ENCODE measurements at regions not wholly inside any gene's neighbourhood (a gene's known extent, or its start where the extent isn't known, plus 50 kb on each side); places are given as distances from the start of the nearest gene placed in this dataset.

DNA sequence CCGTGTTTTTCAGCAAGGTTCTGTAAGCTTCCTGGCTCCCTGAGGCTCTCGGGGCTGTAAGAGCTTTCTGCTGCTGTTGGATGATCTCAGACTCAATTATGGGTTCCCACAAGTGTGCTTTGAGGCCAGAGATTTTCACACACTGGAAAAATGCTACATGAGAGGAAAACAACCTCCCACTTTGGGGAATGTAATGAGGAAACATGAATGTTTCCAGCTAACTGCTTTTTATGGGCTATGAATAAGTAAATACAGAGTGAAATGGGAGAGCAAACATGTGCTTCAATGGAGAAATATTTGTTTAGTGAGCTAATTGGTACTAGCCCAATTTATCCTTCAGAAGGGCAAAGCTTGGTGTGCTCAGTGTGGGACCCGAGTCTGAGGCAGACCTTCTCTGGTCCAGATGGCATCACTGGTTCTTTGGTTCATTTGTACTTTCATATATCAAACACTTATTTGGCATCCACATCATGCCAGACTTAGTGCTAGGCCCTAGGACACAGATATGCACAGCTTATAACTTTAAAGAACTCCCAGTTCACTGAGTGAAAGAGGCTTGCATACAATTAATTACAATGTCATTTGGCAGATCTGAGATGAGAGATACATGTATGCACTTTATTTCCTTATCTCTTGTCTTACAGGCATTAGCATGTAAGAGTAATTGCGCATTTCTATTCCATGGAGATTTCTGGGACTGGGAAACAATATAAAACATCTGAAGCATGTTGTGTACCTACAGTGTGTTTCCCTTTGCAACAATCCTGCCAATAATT, 248.8 kb downstream of the RDH14 start:
- Mint-ChIP-seq H3K9me3 (peaks cover 5% of the 10 kb centered on the region), H3K4me3 (no peak overlapping the region), H3K27ac (no peak overlapping the region), H3K4me1 (no peaks in the 10 kb centered on the region), H3K36me3 (ENCODE audit: low read depth) (no peaks in the 10 kb centered on the region), H3K27me3 (peaks cover 4% of the 10 kb centered on the region)
- ATAC-seq (no peak), DNase-seq (no peak)

DNA sequence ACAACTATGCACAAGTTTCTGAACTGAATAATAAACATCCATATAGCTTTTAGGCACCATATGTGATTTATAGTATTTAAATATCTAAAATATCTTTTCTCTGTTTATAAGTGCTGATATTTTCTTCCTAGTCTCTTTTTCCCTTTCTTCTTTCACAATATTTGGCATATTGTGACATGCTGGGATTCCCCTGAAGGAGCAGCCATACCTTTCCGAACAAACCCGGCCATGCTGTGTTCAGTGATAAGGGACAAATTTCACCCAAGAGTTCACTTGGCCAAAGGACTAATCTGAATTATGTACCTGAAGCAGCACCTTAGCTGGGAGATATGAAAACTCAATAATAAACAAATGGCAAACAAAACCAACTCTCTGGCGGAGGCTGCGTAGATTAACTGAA, 250.8 kb downstream of the RDH14 start:
- Mint-ChIP-seq H3K27ac (no peak overlapping the region), H3K36me3 (ENCODE audit: low read depth) (no peaks in the 10 kb centered on the region), H3K9me3 (peaks cover 5% of the 10 kb centered on the region), H3K27me3 (peaks cover 4% of the 10 kb centered on the region), H3K4me3 (no peak overlapping the region), H3K4me1 (no peaks in the 10 kb centered on the region)
- DNase-seq (no peak), ATAC-seq (no peak)

DNA sequence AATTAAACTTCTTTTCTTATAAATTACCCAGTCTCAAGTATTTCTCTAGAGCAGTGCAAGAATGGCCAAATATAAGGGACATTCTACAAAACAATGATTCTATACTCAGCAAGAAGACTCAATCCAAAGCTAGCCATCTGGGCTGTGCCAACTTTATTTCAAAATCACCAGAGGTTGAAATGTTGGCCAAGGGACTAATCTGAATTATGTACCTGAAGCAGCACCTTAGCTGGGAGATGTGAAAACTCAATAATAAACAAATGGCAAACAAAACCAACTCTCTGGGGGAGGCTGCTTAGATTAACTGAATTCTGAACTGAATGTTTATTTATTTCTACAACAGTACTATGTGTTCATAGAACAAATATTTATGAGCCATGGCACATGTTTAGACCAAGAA, 251.3 kb downstream of the RDH14 start:
- ATAC-seq: no peak
- no peak overlapping the region for H3K27ac Mint-ChIP-seq
- no peak overlapping the region for H3K4me3 Mint-ChIP-seq
- H3K27me3 Mint-ChIP-seq: peaks cover 4% of the 10 kb centered on the region
- peaks cover 5% of the 10 kb centered on the region for H3K9me3 Mint-ChIP-seq
- H3K4me1 Mint-ChIP-seq: no peaks in the 10 kb centered on the region
- DNase-seq: no peak
- H3K36me3 Mint-ChIP-seq (ENCODE audit: low read depth): no peaks in the 10 kb centered on the region

DNA sequence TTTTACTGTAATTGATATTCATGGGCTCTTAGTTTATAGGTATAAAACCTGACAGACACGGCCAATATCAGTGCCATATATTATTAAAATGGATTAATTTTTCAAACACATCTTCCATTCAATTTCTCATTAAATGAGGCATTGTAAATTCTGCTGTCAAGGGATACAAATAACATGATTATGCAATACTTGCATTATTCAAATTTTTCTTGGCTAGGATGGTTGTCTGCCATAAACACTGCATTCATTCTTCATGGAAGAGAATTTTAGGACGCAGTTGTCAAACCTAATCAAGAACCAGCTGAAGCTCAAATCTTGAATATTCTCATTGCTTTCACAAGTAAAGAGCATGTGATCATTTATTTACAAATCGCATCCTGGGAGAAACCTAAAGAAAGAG, 255.6 kb downstream of the RDH14 start:
- H3K27ac Mint-ChIP-seq: no peak overlapping the region
- DNase-seq: no peak
- H3K9me3 Mint-ChIP-seq: no peaks in the 10 kb centered on the region
- H3K4me3 Mint-ChIP-seq: no peak overlapping the region
- H3K27me3 Mint-ChIP-seq: no peaks in the 10 kb centered on the region
- ATAC-seq: no peak
- H3K36me3 Mint-ChIP-seq (ENCODE audit: low read depth): no peaks in the 10 kb centered on the region
- H3K4me1 Mint-ChIP-seq: no peaks in the 10 kb centered on the region

DNA sequence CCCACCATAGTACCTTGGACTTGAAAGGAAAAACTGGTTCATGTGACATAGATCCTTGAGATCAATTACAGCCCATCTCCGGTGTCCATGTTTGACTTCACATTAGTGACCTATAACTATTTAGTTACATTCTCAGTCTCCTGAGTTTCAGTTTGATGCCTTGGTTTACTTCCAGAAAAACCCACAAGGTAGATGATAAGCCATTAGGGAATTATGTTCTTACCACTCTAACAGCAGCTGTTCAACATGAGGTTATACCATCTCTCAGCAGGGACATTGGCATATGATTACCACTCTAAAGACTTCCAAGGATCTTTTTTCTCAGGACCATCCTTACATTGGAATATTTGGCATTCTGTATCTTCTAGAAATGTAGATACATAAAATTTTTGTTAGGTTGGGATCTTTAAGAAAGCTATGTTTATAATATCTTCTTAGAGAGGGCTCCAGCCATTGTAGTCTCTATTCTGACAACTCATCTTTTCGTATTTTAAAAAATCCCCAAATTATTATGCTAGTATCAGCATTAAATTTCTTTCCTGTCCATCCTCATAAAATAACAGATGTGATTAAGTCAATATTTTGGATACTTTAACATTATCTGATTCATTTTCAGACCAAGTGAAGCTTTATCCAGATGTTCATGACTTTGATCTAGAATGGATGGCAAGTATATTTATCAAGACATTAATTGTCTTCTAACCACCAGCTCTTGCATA, 258.9 kb downstream of the RDH14 start:
- DNase-seq: no peak
- H3K27me3 Mint-ChIP-seq: no peaks in the 10 kb centered on the region
- no peak overlapping the region for H3K4me3 Mint-ChIP-seq
- no peaks in the 10 kb centered on the region for H3K9me3 Mint-ChIP-seq
- no peaks in the 10 kb centered on the region for H3K36me3 Mint-ChIP-seq (ENCODE audit: low read depth)
- H3K27ac Mint-ChIP-seq: no peak overlapping the region
- no peak for ATAC-seq
- H3K4me1 Mint-ChIP-seq: no peaks in the 10 kb centered on the region

DNA sequence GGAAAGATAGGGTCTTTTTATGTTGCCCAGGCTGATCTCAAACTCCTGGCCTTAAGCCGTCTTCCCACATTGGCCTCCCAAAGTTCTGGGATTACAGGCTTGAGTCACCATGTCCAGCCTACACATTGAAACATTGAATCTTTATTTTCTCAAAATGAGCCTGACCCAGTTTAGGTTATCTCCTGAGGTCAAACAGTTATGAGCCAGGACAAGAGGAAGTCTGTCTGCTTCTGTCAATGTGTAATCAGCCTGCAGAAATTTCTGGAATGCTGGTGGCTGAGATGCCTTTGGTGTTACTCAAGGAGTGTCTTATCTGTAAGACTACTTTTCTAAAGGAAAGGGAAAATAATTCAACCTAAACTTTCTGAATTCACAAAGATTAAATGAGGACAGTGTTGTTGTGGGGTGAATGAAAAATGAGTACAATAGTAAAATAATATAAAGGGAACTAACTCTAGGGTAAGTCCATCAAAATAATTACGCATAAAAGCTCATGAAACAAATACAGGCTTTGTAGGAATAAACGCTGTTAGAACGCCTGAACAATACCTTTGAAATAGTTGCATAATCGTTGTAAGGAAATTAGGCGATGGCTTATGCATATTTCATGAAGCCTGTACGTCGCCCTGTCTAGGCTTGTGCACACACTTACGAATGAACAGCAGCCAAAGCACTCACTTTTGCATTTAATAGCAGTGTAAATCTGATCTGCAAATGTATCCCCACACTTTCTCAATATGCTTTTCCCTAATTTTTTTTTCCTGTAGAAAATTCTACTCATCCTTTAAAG, 260.8 kb downstream of the RDH14 start:
- no peak overlapping the region for H3K4me3 Mint-ChIP-seq
- no peak overlapping the region for H3K27ac Mint-ChIP-seq
- ATAC-seq: no peak
- H3K36me3 Mint-ChIP-seq (ENCODE audit: low read depth): no peaks in the 10 kb centered on the region
- no peak for DNase-seq
- H3K4me1 Mint-ChIP-seq: no peaks in the 10 kb centered on the region
- no peaks in the 10 kb centered on the region for H3K27me3 Mint-ChIP-seq
- H3K9me3 Mint-ChIP-seq: no peaks in the 10 kb centered on the region

DNA sequence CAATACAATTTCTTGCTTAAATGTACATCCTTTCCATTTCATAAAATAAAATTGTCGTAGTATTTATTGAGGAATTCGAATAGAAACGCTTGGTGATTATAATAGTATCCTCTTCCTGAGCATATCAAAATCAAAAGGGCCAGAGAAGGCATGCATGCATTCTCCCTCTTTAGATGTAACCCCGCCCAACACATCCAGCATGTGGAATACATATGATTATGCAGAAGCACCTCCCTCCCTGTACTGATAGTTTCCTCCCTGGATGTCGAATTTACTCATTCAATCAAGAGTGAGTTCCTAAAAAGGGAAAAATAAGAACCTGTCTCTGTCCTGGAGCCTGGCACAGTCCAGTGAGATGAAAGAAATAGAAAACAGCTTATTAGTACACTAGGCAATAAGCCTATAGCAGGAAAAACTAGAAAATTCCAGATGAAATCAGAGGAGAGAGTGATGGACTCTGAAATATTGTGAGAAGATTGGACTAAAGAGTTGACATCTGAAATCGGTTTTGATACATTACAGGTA, 262.9 kb downstream of the RDH14 start:
- ATAC-seq: no peak
- H3K27me3 Mint-ChIP-seq: no peaks in the 10 kb centered on the region
- no peak overlapping the region for H3K4me3 Mint-ChIP-seq
- no peak overlapping the region for H3K27ac Mint-ChIP-seq
- no peaks in the 10 kb centered on the region for H3K4me1 Mint-ChIP-seq
- no peaks in the 10 kb centered on the region for H3K36me3 Mint-ChIP-seq (ENCODE audit: low read depth)
- H3K9me3 Mint-ChIP-seq: no peaks in the 10 kb centered on the region
- DNase-seq: no peak

- Mint-ChIP-seq H3K36me3 (ENCODE audit: low read depth) (no peaks in the 10 kb centered on the region), H3K4me3 (no peak overlapping the region), H3K27me3 (peaks cover 4% of the 10 kb centered on the region), H3K9me3 (no peaks in the 10 kb centered on the region), H3K4me1 (no peaks in the 10 kb centered on the region), H3K27ac (no peak overlapping the region)
- DNase-seq (no peak), ATAC-seq (no peak)
These were observed 270.1 kb downstream of the RDH14 start for GRCh38 chr2:18290386-18290785.

DNA sequence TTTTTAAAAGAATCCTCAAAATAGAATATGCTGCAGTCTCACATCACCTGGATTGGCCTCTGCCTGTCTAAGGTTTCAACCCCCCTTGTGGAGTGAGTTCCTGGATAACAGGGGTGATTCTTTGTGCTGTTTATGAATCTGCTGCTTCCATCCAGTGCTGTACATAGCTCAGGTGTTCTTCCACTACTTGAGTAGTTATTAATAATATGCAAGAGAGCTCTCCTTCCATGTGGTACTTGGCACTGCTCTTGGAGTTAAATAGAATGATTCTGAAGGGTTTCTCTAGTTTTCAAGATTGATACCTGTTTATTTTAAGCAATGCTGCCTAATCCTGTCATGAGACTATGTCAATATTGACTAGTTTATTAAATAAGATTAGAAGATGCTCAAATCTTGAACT, 273.6 kb downstream of the RDH14 start:
- Mint-ChIP-seq H3K4me3 (no peak overlapping the region), H3K4me1 (no peaks in the 10 kb centered on the region), H3K36me3 (ENCODE audit: low read depth) (no peaks in the 10 kb centered on the region), H3K27me3 (peaks cover 4% of the 10 kb centered on the region), H3K9me3 (no peaks in the 10 kb centered on the region), H3K27ac (no peak overlapping the region)
- no peak for DNase-seq
- ATAC-seq: no peak

DNA sequence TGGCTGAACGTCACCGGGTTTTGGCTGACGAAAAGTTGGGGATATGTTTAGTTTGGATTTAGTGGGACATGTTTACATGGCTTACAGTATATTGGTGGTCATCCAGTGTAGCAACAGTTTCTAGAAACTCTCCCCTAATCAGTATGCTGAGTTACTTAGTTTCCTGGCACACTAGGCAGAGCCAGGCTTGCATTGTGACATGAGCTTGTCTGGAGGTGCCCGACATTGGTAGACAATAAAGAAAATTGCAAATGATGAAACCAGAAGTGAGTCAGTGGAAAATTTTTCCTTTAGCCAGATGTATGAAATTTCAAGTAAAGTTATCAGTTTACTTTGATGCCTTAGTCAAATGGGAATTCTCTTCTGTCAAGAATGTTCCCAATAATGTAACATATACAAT, 276.1 kb downstream of the RDH14 start:
- ATAC-seq: no peak
- no peak for DNase-seq
- Mint-ChIP-seq H3K9me3 (no peaks in the 10 kb centered on the region), H3K4me1 (no peaks in the 10 kb centered on the region), H3K27ac (no peak overlapping the region), H3K4me3 (no peak overlapping the region), H3K36me3 (ENCODE audit: low read depth) (no peaks in the 10 kb centered on the region), H3K27me3 (no peaks in the 10 kb centered on the region)

DNA sequence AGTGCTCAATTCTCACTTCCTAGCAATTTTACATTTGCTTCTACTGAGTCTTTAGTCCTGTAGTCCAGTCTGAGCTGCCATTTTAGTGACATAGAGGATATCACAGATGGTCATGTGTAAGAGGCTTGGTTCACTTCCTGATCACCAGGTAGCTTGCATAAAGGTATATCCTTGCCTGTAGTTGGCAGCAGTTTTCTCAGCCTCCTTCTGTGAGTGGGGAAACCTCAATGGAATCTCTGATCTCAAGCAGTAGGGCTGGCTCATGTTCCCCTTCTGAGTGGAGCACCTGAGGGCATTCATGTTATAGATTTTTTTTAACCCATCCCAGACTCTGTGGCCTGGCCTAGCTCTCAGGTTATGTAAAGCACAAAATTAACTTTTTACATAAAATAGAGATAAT, 278.4 kb downstream of the RDH14 start:
- H3K36me3 Mint-ChIP-seq (ENCODE audit: low read depth): no peaks in the 10 kb centered on the region
- H3K27me3 Mint-ChIP-seq: peaks cover 2% of the 10 kb centered on the region
- no peak overlapping the region for H3K4me3 Mint-ChIP-seq
- no peak overlapping the region for H3K27ac Mint-ChIP-seq
- DNase-seq: no peak
- no peaks in the 10 kb centered on the region for H3K9me3 Mint-ChIP-seq
- no peak for ATAC-seq
- H3K4me1 Mint-ChIP-seq: no peaks in the 10 kb centered on the region

GRCh38 chr2:18276583-18277075, 283.8 kb downstream of the RDH14 start:
- no peak overlapping the region for H3K27ac Mint-ChIP-seq
- ATAC-seq (no peak), DNase-seq (no peak)
- no peaks in the 10 kb centered on the region for H3K36me3 Mint-ChIP-seq (ENCODE audit: low read depth)
- no peaks in the 10 kb centered on the region for H3K4me1 Mint-ChIP-seq
- H3K27me3 Mint-ChIP-seq: peaks cover 2% of the 10 kb centered on the region
- no peaks in the 10 kb centered on the region for H3K9me3 Mint-ChIP-seq
- H3K4me3 Mint-ChIP-seq: no peak overlapping the region

DNA sequence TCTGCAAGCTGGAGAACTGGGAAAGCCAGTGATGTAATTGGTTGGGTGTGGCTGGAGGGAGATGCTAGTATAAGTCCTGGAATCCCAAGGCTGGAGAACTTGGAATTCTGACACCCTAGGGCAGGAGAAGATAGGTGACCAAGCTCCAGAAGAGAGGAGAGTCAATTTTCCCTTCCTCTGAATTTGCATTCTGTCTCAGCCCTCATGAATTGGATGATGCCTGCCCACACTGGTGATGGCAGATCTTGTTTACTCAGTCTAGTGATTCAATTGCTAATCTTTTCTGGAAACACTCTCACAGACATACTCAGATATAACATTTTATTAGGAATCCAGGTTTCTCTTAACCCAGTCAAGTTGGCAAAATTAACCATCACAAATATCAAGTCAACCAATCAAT, 287.2 kb downstream of the RDH14 start:
- H3K27me3 Mint-ChIP-seq: no peaks in the 10 kb centered on the region
- H3K9me3 Mint-ChIP-seq: no peaks in the 10 kb centered on the region
- no peak for DNase-seq
- no peak overlapping the region for H3K4me3 Mint-ChIP-seq
- H3K36me3 Mint-ChIP-seq (ENCODE audit: low read depth): no peaks in the 10 kb centered on the region
- no peak for ATAC-seq
- no peak overlapping the region for H3K27ac Mint-ChIP-seq
- no peaks in the 10 kb centered on the region for H3K4me1 Mint-ChIP-seq

DNA sequence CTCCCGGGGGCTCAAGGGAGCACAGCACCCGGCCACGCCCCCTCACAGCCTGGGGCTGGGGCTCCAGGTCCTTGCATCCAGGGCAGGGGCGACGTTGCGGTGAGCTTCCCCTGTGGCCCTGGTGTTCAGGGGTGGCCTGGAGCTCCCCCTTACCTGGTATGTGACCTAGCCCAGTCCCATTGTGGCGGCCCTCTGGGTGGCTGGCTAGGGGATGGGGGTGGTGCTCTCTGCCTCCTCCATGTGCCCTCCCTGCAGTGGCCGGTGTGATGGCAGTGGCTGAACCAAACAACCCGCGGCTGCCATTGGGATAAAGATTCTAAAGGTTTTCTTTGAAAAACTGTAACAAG, 288.3 kb downstream of the RDH14 start:
- no peak for DNase-seq
- Mint-ChIP-seq H3K4me3 (no peak overlapping the region), H3K27me3 (no peaks in the 10 kb centered on the region), H3K4me1 (no peaks in the 10 kb centered on the region), H3K27ac (no peak overlapping the region), H3K36me3 (ENCODE audit: low read depth) (no peaks in the 10 kb centered on the region), H3K9me3 (no peaks in the 10 kb centered on the region)
- no peak for ATAC-seq

Measured in activated naive CD8-positive, alpha-beta T cell treated with anti-CD3 and anti-CD28 coated beads, Interleukin-2, amount 50 U/mL, for 24 hours (primary cell).